A549 (cell line): ENCODE measurements at regions not wholly inside any gene's neighbourhood (a gene's known extent, or its start where the extent isn't known, plus 50 kb on each side); places are given as distances from the start of the nearest gene placed in this dataset.

Experiments used
- BHLHE40 ChIP-seq: IDR thresholded peaks from 2 replicates; pipeline ENCODE4 v1.6.1; 2012; ENCODE audit warnings: low read depth, low read length, inconsistent platforms
- CHD4 ChIP-seq: fragments of 200-600 bp; sonication (generic); IDR thresholded peaks from 2 replicates; pipeline ENCODE4 v1.6.1; 2016; ENCODE audit warnings: antibody characterized with exemption, mild to moderate bottlenecking, borderline replicate concordance
- CTCF ChIP-seq: fragments of >200 bp; sonication (Bioruptor Twin); formaldehyde crosslinking; IDR thresholded peaks from 3 replicates; pipeline ENCODE4 v1.5.1; 2016
- EP300 ChIP-seq, 2 experiments: fragments of >200 bp; sonication (Bioruptor Twin); formaldehyde crosslinking; IDR thresholded peaks; 2 replicates in 1 of 2; 3 replicates in 1 of 2; pipeline ENCODE4 v1.6.1; 2016 to 2017
- NPAS2 ChIP-seq: fragments of 250-450 bp; sonication (Bioruptor Pico); IDR thresholded peaks from 2 replicates; pipeline ENCODE4 v1.8.0; 2022; ENCODE audit warnings: mild to moderate bottlenecking, moderate library complexity, borderline replicate concordance
- POLR2A ChIP-seq: IDR thresholded peaks from 2 replicates; pipeline ENCODE4 v1.6.1; 2012; ENCODE audit warnings: mild to moderate bottlenecking, low read length

- TF ChIP-seq CTCF (no peak), POLR2A (no peak), BHLHE40 (no peak), EP300 (IDR thresholded peaks at IDR 0.05) (no peak), CHD4 (no peak), NPAS2 (no peak)
Measured at GRCh38 chr10:113427811-113428558, 124.9 kb upstream of the HABP2 start.
